K562 (cell line): ENCODE measurements at regions not wholly inside any gene's neighbourhood (a gene's known extent, or its start where the extent isn't known, plus 50 kb on each side); places are given as distances from the start of the nearest gene placed in this dataset.

Source experiments
- EGR1 ChIP-seq: fragments of 450-650 bp; conservative IDR thresholded peaks from 2 replicates; pipeline ENCODE4 v1.6.1; 2017; ENCODE audit warnings: mild to moderate bottlenecking
- EHMT2 ChIP-seq: fragments of 450-650 bp; IDR thresholded peaks from 2 replicates; pipeline ENCODE4 v1.6.1; 2018; ENCODE audit warnings: antibody characterized with exemption
- GATAD2B ChIP-seq: fragments of 450-650 bp; IDR thresholded peaks from 2 replicates; pipeline ENCODE4 v1.6.1; 2017; ENCODE audit warnings: mild to moderate bottlenecking, borderline replicate concordance
- MCM5 ChIP-seq: fragments of 450-650 bp; IDR thresholded peaks from 2 replicates; pipeline ENCODE4 v1.6.1; 2016; ENCODE audit warnings: low read depth
- NEUROD1 ChIP-seq: fragments of 150-350 bp; IDR thresholded peaks from 2 replicates; pipeline ENCODE4 v1.6.1; 2014; ENCODE audit warnings: borderline replicate concordance, low read length, low read depth; ENCODE audit not compliant: partially characterized antibody
- NFATC3 ChIP-seq: fragments of 450-650 bp; IDR thresholded peaks from 2 replicates; pipeline ENCODE4 v1.6.1; 2017; ENCODE audit warnings: mild to moderate bottlenecking
- OTX1 ChIP-seq: fragments of 450-650 bp; formaldehyde crosslinking; IDR thresholded peaks from 2 replicates; pipeline ENCODE4 v1.4.0; 2022; ENCODE audit warnings: mild to moderate bottlenecking
- PHB ChIP-seq: fragments of 250-450 bp; sonication (Bioruptor Pico); IDR thresholded peaks from 2 replicates; pipeline ENCODE4 v1.5.0; 2021
- PPARD ChIP-seq: fragments of 250-450 bp; sonication (Bioruptor Pico); IDR thresholded peaks from 2 replicates; pipeline ENCODE4 v1.8.0; 2022; ENCODE audit warnings: inconsistent platforms, mild to moderate bottlenecking, moderate library complexity
- RBM17 ChIP-seq: fragments of 200-400 bp; formaldehyde crosslinking; IDR thresholded peaks from 2 replicates; pipeline ENCODE4 v1.6.1; 2017; ENCODE audit warnings: low read depth, mild to moderate bottlenecking, low read length, borderline replicate concordance
- SAP30 ChIP-seq: fragments of 200-600 bp; sonication (generic); IDR thresholded peaks from 2 replicates; pipeline ENCODE4 v1.6.1; 2012; ENCODE audit warnings: borderline replicate concordance, low read depth, mild to moderate bottlenecking, moderate library complexity, low read length, control low read depth, inconsistent platforms; ENCODE audit not compliant: insufficient read depth, poor library complexity, severe bottlenecking
- SRSF9 ChIP-seq: fragments of 200-400 bp; formaldehyde crosslinking; IDR thresholded peaks from 2 replicates; pipeline ENCODE4 v1.6.1; 2017; ENCODE audit warnings: low read depth, low read length, borderline replicate concordance
- STAG1 ChIP-seq: sonication (generic); formaldehyde crosslinking; IDR thresholded peaks from 2 replicates; pipeline ENCODE4 v1.5.0; 2020; ENCODE audit warnings: missing genetic modification reagents, borderline replicate concordance
- TARDBP ChIP-seq: fragments of 450-650 bp; IDR thresholded peaks from 2 replicates; pipeline ENCODE4 v1.6.1; 2016
- TSC22D4 ChIP-seq: fragments of 450-650 bp; IDR thresholded peaks from 2 replicates; pipeline ENCODE4 v1.6.1; 2016; ENCODE audit warnings: missing genetic modification characterization, missing biosample characterization, control low read depth
- WHSC1 ChIP-seq: IDR thresholded peaks from one replicate; pipeline ENCODE4 v1.6.1; 2012; ENCODE audit warnings: low read length, control low read depth, inconsistent platforms
- ZC3H11A ChIP-seq: IDR thresholded peaks from 2 replicates; pipeline ENCODE4 v1.6.1; 2012; ENCODE audit warnings: low read depth, low read length, improper control_type of control experiment
- ZNF77 ChIP-seq: fragments of 250-450 bp; sonication (Bioruptor Pico); IDR thresholded peaks from 2 replicates; pipeline ENCODE4 v1.5.0; 2020
- TF ChIP-seq, protein P1 (sequence below), 2 experiments: fragments of 450-650 bp in 1 of 2; sonication (generic) in 1 of 2; formaldehyde crosslinking; conservative IDR thresholded peaks; 2 replicates each; pipeline versions ENCODE4 v1.4.0 to v1.8.1; 2020 to 2022; ENCODE audit warnings: mild to moderate bottlenecking in 1 of 2, missing genetic modification reagents in 1 of 2
- TF ChIP-seq, protein P2 (sequence below): fragments of 450-650 bp; IDR thresholded peaks from 2 replicates; pipeline ENCODE4 v1.6.1; 2016; ENCODE audit warnings: mild to moderate bottlenecking
- TF ChIP-seq, protein P3 (sequence below): fragments of 450-650 bp; formaldehyde crosslinking; IDR thresholded peaks from 2 replicates; pipeline ENCODE4 v1.4.0; 2020; ENCODE audit warnings: mild to moderate bottlenecking
- TF ChIP-seq, protein P4 (sequence below): fragments of 250-450 bp; sonication (Bioruptor Pico); IDR thresholded peaks from 2 replicates; pipeline ENCODE4 v1.8.0; 2022; ENCODE audit warnings: moderate library complexity, mild to moderate bottlenecking, inconsistent platforms
- TF ChIP-seq, protein P5 (sequence below), 3 experiments: IDR thresholded peaks in 2 of 3; conservative IDR thresholded peaks in 1 of 3; 2 replicates each; pipeline ENCODE4 v1.5.1; 2011 to 2012; ENCODE audit warnings: low read length in 3 of 3, mild to moderate bottlenecking in 3 of 3, control low read depth in 2 of 3, improper control_type of control experiment in 1 of 3, inconsistent platforms in 1 of 3, low read depth in 1 of 3, mixed read lengths in 1 of 3, moderate library complexity in 1 of 3; ENCODE audit not compliant: insufficient read depth in 2 of 3

DNA sequence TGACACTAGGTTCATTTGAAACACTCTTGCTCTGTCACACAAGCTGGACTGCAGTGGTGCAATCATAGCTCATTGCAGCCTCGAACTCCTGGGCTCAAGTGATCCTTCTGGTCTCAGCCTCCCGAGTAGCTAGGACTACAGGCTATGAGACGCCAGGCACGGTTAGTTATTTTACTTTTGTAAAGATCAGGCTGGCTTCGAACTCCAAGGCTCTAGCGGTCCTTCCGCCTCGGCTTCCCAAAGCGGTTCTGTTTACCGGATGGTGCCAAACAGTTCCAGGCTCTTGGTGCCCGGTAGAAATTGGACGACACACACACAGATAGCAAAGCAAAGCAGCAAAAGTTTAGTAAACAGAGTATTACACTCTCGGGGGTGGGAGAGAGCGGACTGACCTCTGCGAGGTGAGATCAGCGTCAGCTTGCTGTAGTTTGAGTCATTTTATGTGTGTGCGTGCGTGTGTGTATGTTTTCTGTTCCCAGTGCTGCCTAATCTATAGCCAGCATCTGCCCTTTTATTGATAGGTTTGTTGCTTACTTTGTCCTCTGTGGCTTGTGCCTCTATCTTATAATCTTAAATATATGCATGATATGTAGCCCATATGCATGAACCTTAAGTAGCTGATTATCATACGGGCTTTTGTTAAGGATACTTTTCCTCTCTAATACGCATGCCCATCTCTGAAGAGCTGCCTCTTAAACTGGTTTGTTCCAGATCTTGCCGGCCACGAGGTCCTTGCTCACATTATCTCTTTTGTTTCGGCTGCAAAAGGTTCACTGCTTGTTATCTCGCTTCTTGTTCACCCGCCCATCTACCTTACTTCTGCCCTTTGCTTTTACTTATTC is 75.2 kb downstream of the OR2B2 start (continued):
- TF ChIP-seq SRSF9 (no peak), PPARD (no peak), EHMT2 (no peak), OTX1 (CRISPR knock-in tag) (peak; percentile 97), ZC3H11A (no peak), RBM17 (no peak), TSC22D4 (tag) (no peak), NFATC3 (peak; percentile 82; the same call in 1 of the 2 replicates), WHSC1 (no peak), MCM5 (no peak), STAG1 (CRISPR knock-in tag) (no peak), ZNF77 (CRISPR knock-in tag) (no peak), EGR1 (peak; percentile 51), SAP30 (no peak), NEUROD1 (peak; percentile 59), GATAD2B (peak; percentile 15; the same call in 1 of the 2 replicates), PHB (peak; percentile 15; the same call in 1 of the 2 replicates), TARDBP (0 out of 2 replicates have a peak, but pooled peaks have one; percentile 34)
- TF ChIP-seq, protein P1, sequence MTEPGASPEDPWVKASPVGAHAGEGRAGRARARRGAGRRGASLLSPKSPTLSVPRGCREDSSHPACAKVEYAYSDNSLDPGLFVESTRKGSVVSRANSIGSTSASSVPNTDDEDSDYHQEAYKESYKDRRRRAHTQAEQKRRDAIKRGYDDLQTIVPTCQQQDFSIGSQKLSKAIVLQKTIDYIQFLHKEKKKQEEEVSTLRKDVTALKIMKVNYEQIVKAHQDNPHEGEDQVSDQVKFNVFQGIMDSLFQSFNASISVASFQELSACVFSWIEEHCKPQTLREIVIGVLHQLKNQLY (CRISPR knock-in tag; conservative IDR thresholded peaks at IDR 0.05): no peak
- TF ChIP-seq, protein P2, sequence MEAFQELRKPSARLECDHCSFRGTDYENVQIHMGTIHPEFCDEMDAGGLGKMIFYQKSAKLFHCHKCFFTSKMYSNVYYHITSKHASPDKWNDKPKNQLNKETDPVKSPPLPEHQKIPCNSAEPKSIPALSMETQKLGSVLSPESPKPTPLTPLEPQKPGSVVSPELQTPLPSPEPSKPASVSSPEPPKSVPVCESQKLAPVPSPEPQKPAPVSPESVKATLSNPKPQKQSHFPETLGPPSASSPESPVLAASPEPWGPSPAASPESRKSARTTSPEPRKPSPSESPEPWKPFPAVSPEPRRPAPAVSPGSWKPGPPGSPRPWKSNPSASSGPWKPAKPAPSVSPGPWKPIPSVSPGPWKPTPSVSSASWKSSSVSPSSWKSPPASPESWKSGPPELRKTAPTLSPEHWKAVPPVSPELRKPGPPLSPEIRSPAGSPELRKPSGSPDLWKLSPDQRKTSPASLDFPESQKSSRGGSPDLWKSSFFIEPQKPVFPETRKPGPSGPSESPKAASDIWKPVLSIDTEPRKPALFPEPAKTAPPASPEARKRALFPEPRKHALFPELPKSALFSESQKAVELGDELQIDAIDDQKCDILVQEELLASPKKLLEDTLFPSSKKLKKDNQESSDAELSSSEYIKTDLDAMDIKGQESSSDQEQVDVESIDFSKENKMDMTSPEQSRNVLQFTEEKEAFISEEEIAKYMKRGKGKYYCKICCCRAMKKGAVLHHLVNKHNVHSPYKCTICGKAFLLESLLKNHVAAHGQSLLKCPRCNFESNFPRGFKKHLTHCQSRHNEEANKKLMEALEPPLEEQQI: peak; percentile 75
- TF ChIP-seq, protein P3, sequence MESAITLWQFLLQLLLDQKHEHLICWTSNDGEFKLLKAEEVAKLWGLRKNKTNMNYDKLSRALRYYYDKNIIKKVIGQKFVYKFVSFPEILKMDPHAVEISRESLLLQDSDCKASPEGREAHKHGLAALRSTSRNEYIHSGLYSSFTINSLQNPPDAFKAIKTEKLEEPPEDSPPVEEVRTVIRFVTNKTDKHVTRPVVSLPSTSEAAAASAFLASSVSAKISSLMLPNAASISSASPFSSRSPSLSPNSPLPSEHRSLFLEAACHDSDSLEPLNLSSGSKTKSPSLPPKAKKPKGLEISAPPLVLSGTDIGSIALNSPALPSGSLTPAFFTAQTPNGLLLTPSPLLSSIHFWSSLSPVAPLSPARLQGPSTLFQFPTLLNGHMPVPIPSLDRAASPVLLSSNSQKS (CRISPR knock-in tag): peak; percentile 5; the same call in 1 of the 2 replicates
- TF ChIP-seq, protein P4, sequence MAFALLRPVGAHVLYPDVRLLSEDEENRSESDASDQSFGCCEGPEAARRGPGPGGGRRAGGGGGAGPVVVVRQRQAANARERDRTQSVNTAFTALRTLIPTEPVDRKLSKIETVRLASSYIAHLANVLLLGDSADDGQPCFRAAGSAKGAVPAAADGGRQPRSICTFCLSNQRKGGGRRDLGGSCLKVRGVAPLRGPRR (CRISPR knock-in tag): 0 out of 2 replicates have a peak, but pooled peaks have one; percentile 50
- TF ChIP-seq, protein P5, sequence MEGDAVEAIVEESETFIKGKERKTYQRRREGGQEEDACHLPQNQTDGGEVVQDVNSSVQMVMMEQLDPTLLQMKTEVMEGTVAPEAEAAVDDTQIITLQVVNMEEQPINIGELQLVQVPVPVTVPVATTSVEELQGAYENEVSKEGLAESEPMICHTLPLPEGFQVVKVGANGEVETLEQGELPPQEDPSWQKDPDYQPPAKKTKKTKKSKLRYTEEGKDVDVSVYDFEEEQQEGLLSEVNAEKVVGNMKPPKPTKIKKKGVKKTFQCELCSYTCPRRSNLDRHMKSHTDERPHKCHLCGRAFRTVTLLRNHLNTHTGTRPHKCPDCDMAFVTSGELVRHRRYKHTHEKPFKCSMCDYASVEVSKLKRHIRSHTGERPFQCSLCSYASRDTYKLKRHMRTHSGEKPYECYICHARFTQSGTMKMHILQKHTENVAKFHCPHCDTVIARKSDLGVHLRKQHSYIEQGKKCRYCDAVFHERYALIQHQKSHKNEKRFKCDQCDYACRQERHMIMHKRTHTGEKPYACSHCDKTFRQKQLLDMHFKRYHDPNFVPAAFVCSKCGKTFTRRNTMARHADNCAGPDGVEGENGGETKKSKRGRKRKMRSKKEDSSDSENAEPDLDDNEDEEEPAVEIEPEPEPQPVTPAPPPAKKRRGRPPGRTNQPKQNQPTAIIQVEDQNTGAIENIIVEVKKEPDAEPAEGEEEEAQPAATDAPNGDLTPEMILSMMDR (IDR thresholded peaks at IDR 0.05 in 2 of 3, conservative IDR thresholded peaks at IDR 0.05 in 1 of 3; ENCODE audit: insufficient read depth in 2 of 3, low read depth in 1 of 3, low read length in 3 of 3): no peak
